Keratinocyte (primary cell): ENCODE measurements at regions not wholly inside any gene's neighbourhood (a gene's known extent, or its start where the extent isn't known, plus 50 kb on each side); places are given as distances from the start of the nearest gene placed in this dataset.

Experiments used
- DNase-seq: peaks from one replicate; pipeline ENCODE4 v3.0.0-alpha.2; 2011; ENCODE audit warnings: low read depth, missing footprints, low spot score
- FAIRE-seq: peaks from 2 replicates; lab custom pipeline; 2011; peaks lifted over from hg19 to GRCh38; lab: Jason Lieb, UNC
- H2AFZ ChIP-seq: 2 replicates; pipeline ENCODE4 v1.6.0; 2012; ENCODE audit warnings: low read length, control low read depth, inconsistent platforms; ENCODE audit not compliant: control insufficient read depth
- H3K27ac ChIP-seq: 2 replicates; pipeline ENCODE4 v1.5.1; 2011; ENCODE audit warnings: low read length; ENCODE audit not compliant: control insufficient read depth, insufficient read depth
- H3K27me3 ChIP-seq: 3 replicates; pipeline ENCODE4 v1.6.0; 2011; ENCODE audit warnings: low read length; ENCODE audit not compliant: control insufficient read depth, insufficient read depth; ENCODE audit errors: extremely low read depth
- H3K36me3 ChIP-seq, 2 experiments: 2 replicates in 1 of 2; 3 replicates in 1 of 2; pipeline ENCODE4 v1.5.1; 2011; ENCODE audit warnings: low read length in 2 of 2, mild to moderate bottlenecking in 1 of 2; ENCODE audit not compliant: control insufficient read depth in 2 of 2, insufficient read depth in 2 of 2; ENCODE audit errors: extremely low read depth in 1 of 2
- H3K4me1 ChIP-seq: 3 replicates; pipeline ENCODE4 v1.5.1; 2011; ENCODE audit warnings: low read length; ENCODE audit not compliant: control insufficient read depth, insufficient read depth; ENCODE audit errors: extremely low read depth
- H3K4me2 ChIP-seq: 3 replicates; pipeline ENCODE4 v1.6.0; 2011; ENCODE audit warnings: low read depth, low read length; ENCODE audit not compliant: control insufficient read depth, insufficient read depth; ENCODE audit errors: extremely low read depth
- H3K4me3 ChIP-seq, 3 experiments: fragments of 200-600 bp in 1 of 3; sonication (generic) in 1 of 3; 2 replicates in 2 of 3; 3 replicates in 1 of 3; pipeline ENCODE4 v1.5.1; 2011 to 2016; ENCODE audit warnings: low read length in 3 of 3, mild to moderate bottlenecking in 3 of 3, control low read depth in 2 of 3, inconsistent platforms in 1 of 3, low read depth in 1 of 3, mixed read lengths in 1 of 3, mixed run types in 1 of 3, moderate library complexity in 1 of 3; ENCODE audit not compliant: control insufficient read depth in 2 of 3, insufficient read depth in 2 of 3; ENCODE audit errors: extremely low read depth in 1 of 3
- H3K79me2 ChIP-seq: 2 replicates; pipeline ENCODE4 v1.6.0; 2012; ENCODE audit warnings: low read length; ENCODE audit not compliant: control insufficient read depth, insufficient read depth
- H3K9ac ChIP-seq: 3 replicates; pipeline ENCODE4 v1.6.0; 2011; ENCODE audit warnings: low read length; ENCODE audit not compliant: control insufficient read depth, insufficient read depth; ENCODE audit errors: extremely low read depth
- H3K9me1 ChIP-seq: 3 replicates; pipeline ENCODE4 v1.6.0; 2011; ENCODE audit warnings: low read length; ENCODE audit not compliant: control insufficient read depth, insufficient read depth; ENCODE audit errors: extremely low read depth
- H3K9me3 ChIP-seq: 2 replicates; pipeline ENCODE4 v1.5.1; 2012; ENCODE audit warnings: low read depth, low read length; ENCODE audit not compliant: control insufficient read depth
- H4K20me1 ChIP-seq: 3 replicates; pipeline ENCODE4 v1.6.0; 2011; ENCODE audit warnings: low read length; ENCODE audit not compliant: control insufficient read depth, insufficient read depth; ENCODE audit errors: extremely low read depth
- EZH2 ChIP-seq: IDR thresholded peaks from one replicate; pipeline ENCODE4 v1.6.1; 2012; ENCODE audit warnings: inconsistent platforms, mild to moderate bottlenecking, low read length, moderate library complexity
- dilution Hi-C: fragments of 300-500 bp; cut with MboI; formaldehyde crosslinking; loops from one replicate; pipeline ENCODE4 v1.7.0; 2020; ENCODE audit warnings: low sequenced_read_pairs; ENCODE audit not compliant: extremely low pct_ligation_motif_present
- TF ChIP-seq, protein P1 (sequence below), 3 experiments: IDR thresholded peaks in 1 of 3; conservative IDR thresholded peaks in 1 of 3; optimal IDR thresholded peaks in 1 of 3; 2 replicates in 2 of 3; 3 replicates in 1 of 3; pipeline versions ENCODE3 to v1.5.1; 2011; ENCODE audit warnings: low read length in 3 of 3, mild to moderate bottlenecking in 3 of 3, moderate library complexity in 2 of 3, control low read depth in 1 of 3, inconsistent platforms in 1 of 3; ENCODE audit not compliant: insufficient read depth in 2 of 3; ENCODE audit errors: extremely low read depth in 1 of 3

DNA sequence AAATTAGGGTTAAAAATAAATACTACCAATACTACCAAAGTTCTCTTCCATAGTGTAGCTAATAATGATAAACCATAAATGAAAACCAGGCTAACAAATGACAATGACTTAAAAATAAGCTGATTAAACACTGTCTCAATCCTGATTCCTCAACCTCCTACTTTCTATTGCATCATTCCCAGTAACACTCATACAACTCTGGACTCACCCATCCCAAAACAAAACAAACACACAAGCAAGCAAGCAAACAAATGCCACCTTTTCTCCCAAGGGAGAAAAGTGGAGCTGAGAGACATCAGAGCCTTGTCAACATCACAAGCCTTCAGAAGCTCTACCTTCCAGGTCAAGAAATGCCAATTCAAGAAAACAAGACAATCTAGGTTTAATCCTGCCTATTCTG, 620.7 kb downstream of the NYAP2 start:
- Histone ChIP-seq H3K9me1 (no peaks in the 10 kb centered on the region), H3K4me2 (no peak overlapping the region), H3K36me3 (no peaks in the 10 kb centered on the region), H3K9ac (no peak overlapping the region), H3K9me3 (peaks cover 4% of the 10 kb centered on the region), H3K79me2 (no peaks in the 10 kb centered on the region), H2AFZ (no peak overlapping the region), H3K27me3 (no peaks in the 10 kb centered on the region), H3K4me3 (no peak overlapping the region), H3K4me1 (no peaks in the 10 kb centered on the region), H4K20me1 (no peaks in the 10 kb centered on the region), H3K27ac (no peak overlapping the region)
- dilution Hi-C loops, result no loop called here
- TF ChIP-seq, protein P1, sequence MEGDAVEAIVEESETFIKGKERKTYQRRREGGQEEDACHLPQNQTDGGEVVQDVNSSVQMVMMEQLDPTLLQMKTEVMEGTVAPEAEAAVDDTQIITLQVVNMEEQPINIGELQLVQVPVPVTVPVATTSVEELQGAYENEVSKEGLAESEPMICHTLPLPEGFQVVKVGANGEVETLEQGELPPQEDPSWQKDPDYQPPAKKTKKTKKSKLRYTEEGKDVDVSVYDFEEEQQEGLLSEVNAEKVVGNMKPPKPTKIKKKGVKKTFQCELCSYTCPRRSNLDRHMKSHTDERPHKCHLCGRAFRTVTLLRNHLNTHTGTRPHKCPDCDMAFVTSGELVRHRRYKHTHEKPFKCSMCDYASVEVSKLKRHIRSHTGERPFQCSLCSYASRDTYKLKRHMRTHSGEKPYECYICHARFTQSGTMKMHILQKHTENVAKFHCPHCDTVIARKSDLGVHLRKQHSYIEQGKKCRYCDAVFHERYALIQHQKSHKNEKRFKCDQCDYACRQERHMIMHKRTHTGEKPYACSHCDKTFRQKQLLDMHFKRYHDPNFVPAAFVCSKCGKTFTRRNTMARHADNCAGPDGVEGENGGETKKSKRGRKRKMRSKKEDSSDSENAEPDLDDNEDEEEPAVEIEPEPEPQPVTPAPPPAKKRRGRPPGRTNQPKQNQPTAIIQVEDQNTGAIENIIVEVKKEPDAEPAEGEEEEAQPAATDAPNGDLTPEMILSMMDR (optimal IDR thresholded peaks at IDR 0.05 in 1 of 3, IDR thresholded peaks at IDR 0.05 in 1 of 3, conservative IDR thresholded peaks at IDR 0.05 in 1 of 3; ENCODE audit: extremely low read depth in 1 of 3, insufficient read depth in 2 of 3, low read length in 3 of 3), result no peak
- TF ChIP-seq EZH2, result no peak
- FAIRE-seq, result no peak
- no peak for DNase-seq

DNA sequence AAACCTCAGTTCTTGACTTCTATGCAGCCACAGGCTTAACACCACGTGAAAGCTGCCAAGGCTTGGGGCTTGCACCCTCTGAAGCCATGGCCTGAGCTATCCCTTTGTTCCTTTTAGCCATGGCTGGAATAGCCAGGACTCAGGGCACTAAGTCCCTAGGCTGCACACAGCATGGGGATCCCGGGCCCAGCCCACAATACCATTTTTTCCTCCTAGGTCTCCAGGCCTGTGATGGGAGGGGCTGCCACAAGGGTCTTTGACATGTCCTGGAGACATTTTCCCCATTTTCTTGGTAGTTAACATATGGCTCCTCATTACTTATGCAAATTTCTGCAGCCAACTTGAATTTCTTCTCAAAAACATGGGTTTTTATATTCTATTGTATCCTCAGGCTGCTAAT, 619.1 kb downstream of the NYAP2 start:
- dilution Hi-C loops, result no loop called here
- no peak for TF ChIP-seq EZH2
- TF ChIP-seq, protein P1 (optimal IDR thresholded peaks at IDR 0.05 in 1 of 3, IDR thresholded peaks at IDR 0.05 in 1 of 3, conservative IDR thresholded peaks at IDR 0.05 in 1 of 3; ENCODE audit: extremely low read depth in 1 of 3, insufficient read depth in 2 of 3, low read length in 3 of 3), result no peak
- H3K79me2 ChIP-seq, result no peaks in the 10 kb centered on the region
- no peak overlapping the region for H3K9ac ChIP-seq
- no peaks in the 10 kb centered on the region for H4K20me1 ChIP-seq
- H3K4me3 ChIP-seq, result no peak overlapping the region
- H3K4me1 ChIP-seq, result no peaks in the 10 kb centered on the region
- H3K4me2 ChIP-seq, result no peak overlapping the region
- DNase-seq (no peak), FAIRE-seq (no peak)
- H3K9me3 ChIP-seq, result peaks cover 4% of the 10 kb centered on the region
- no peak overlapping the region for H2AFZ ChIP-seq
- no peaks in the 10 kb centered on the region for H3K36me3 ChIP-seq
- H3K9me1 ChIP-seq, result no peaks in the 10 kb centered on the region
- H3K27ac ChIP-seq, result no peak overlapping the region
- H3K27me3 ChIP-seq, result no peaks in the 10 kb centered on the region
